PFSK-1 (cell line): ENCODE measurements at regions not wholly inside any gene's neighbourhood (a gene's known extent, or its start where the extent isn't known, plus 50 kb on each side); places are given as distances from the start of the nearest gene placed in this dataset.

Experiments
- FOXP2 ChIP-seq: optimal IDR thresholded peaks from 2 replicates; pipeline ENCODE3; 2011; ENCODE audit warnings: borderline replicate concordance, control low read depth, inconsistent platforms; ENCODE audit not compliant: insufficient read depth; ENCODE audit errors: extremely low read length, extremely low read depth
- POLR2AphosphoS5 ChIP-seq: IDR thresholded peaks from 2 replicates; pipeline ENCODE4 v1.6.1; 2012; ENCODE audit warnings: low read depth, mild to moderate bottlenecking, control low read depth, low read length, moderate library complexity
- SIN3A ChIP-seq: IDR thresholded peaks from 2 replicates; pipeline ENCODE4 v1.6.1; 2012; ENCODE audit warnings: mild to moderate bottlenecking, low read length, moderate library complexity, borderline replicate concordance; ENCODE audit not compliant: insufficient read depth
- TAF1 ChIP-seq: IDR thresholded peaks from 2 replicates; pipeline ENCODE4 v1.6.1; 2012; ENCODE audit warnings: low read length, control low read depth, borderline replicate concordance; ENCODE audit not compliant: insufficient read depth
- TF ChIP-seq, protein P1 (sequence below), 2 experiments: IDR thresholded peaks; 2 replicates each; pipeline versions ENCODE4 v1.6.1 to v1.8.0; 2011 to 2012; ENCODE audit warnings: low read depth in 2 of 2, low read length in 2 of 2, control low read depth in 1 of 2, inconsistent platforms in 1 of 2, mild to moderate bottlenecking in 1 of 2, moderate library complexity in 1 of 2; ENCODE audit not compliant: insufficient read depth in 1 of 2

GRCh38 chr11:81869351-81870065, 864.2 kb downstream of the FAM181B start:
- TF ChIP-seq FOXP2 (no peak), SIN3A (no peak), POLR2AphosphoS5 (no peak), TAF1 (no peak)
- TF ChIP-seq, protein P1, sequence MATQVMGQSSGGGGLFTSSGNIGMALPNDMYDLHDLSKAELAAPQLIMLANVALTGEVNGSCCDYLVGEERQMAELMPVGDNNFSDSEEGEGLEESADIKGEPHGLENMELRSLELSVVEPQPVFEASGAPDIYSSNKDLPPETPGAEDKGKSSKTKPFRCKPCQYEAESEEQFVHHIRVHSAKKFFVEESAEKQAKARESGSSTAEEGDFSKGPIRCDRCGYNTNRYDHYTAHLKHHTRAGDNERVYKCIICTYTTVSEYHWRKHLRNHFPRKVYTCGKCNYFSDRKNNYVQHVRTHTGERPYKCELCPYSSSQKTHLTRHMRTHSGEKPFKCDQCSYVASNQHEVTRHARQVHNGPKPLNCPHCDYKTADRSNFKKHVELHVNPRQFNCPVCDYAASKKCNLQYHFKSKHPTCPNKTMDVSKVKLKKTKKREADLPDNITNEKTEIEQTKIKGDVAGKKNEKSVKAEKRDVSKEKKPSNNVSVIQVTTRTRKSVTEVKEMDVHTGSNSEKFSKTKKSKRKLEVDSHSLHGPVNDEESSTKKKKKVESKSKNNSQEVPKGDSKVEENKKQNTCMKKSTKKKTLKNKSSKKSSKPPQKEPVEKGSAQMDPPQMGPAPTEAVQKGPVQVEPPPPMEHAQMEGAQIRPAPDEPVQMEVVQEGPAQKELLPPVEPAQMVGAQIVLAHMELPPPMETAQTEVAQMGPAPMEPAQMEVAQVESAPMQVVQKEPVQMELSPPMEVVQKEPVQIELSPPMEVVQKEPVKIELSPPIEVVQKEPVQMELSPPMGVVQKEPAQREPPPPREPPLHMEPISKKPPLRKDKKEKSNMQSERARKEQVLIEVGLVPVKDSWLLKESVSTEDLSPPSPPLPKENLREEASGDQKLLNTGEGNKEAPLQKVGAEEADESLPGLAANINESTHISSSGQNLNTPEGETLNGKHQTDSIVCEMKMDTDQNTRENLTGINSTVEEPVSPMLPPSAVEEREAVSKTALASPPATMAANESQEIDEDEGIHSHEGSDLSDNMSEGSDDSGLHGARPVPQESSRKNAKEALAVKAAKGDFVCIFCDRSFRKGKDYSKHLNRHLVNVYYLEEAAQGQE (IDR thresholded peaks at IDR 0.05; ENCODE audit: insufficient read depth in 1 of 2, low read depth in 2 of 2, low read length in 2 of 2): no peak

DNA sequence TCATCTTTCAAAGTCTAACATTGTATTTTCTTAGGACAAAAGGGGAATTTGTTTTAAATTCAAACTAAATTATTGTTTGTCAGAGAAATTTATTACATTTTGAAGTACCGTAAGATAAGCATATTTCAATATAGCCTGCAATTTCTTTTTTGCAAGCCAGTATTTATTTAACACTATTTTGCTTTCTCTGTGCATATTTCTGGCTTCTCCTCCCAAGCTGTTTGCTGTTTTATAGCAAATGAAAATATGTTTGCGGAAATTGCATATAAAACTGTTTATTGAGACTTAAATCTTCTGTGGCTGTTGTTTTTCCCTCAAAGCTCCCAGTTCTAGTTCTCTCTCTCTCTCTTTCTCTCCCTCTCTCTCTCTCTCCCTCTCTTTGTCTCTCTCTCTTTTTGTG, 866.8 kb downstream of the FAM181B start:
- no peak for TF ChIP-seq TAF1
- TF ChIP-seq, protein P1 (IDR thresholded peaks at IDR 0.05; ENCODE audit: insufficient read depth in 1 of 2, low read depth in 2 of 2, low read length in 2 of 2): no peak

- TF ChIP-seq, protein P1 (IDR thresholded peaks at IDR 0.05; ENCODE audit: insufficient read depth in 1 of 2, low read depth in 2 of 2, low read length in 2 of 2): no peak
- TF ChIP-seq TAF1 (no peak), SIN3A (no peak), FOXP2 (no peak), POLR2AphosphoS5 (no peak)
Observed at GRCh38 chr11:81857386-81857785, 876.3 kb downstream of the FAM181B start.

DNA sequence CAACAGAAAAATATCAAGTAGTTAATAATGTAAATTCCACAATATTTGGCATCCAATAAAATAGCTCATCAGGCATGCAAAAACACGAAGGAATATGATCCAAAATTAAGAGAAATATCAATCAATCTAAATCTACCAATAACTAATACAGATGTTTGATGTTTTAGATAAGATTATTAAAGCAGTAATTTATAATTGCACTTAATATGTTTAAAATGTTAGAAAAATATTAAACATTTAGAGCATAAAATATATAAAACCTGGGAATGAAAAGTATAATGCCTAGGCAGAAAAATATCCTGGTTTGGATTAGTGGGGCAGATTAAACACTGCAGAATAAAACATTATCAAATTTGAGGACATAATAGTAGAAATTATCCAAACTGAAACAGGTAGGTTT, 879.9 kb downstream of the FAM181B start:
- no peak for TF ChIP-seq SIN3A
- TF ChIP-seq TAF1: no peak
- no peak for TF ChIP-seq POLR2AphosphoS5
- TF ChIP-seq, protein P1 (IDR thresholded peaks at IDR 0.05; ENCODE audit: insufficient read depth in 1 of 2, low read depth in 2 of 2, low read length in 2 of 2): no peak
- TF ChIP-seq FOXP2: no peak

GRCh38 chr11:81852896-81853295, 880.8 kb downstream of the FAM181B start:
- TF ChIP-seq TAF1 (no peak), FOXP2 (no peak), SIN3A (no peak), POLR2AphosphoS5 (no peak)
- TF ChIP-seq, protein P1 (IDR thresholded peaks at IDR 0.05; ENCODE audit: insufficient read depth in 1 of 2, low read depth in 2 of 2, low read length in 2 of 2): no peak
